ENCODE measurements at regions not wholly inside any gene's neighbourhood (a gene's known extent, or its start where the extent isn't known, plus 50 kb on each side); places are given as distances from the start of the nearest gene placed in this dataset.

- no peak for TF ChIP-seq CTCF (IDR thresholded peaks at IDR 0.05)
These were observed 119.9 kb upstream of the JUN start for GRCh38 chr1:58903514-58904298.

- TF ChIP-seq CTCF (IDR thresholded peaks at IDR 0.05) = no peak
These were observed 120.7 kb upstream of the JUN start for GRCh38 chr1:58904299-58905125.

GRCh38 chr1:58905126-58905490 is 121.3 kb upstream of the JUN start:
- TF ChIP-seq CTCF (IDR thresholded peaks at IDR 0.05) = no peak

GRCh38 chr1:58905628-58906221 is 121.9 kb upstream of the JUN start:
- TF ChIP-seq CTCF (IDR thresholded peaks at IDR 0.05) = no peak

GRCh38 chr1:58907398-58907797 is 123.6 kb upstream of the JUN start:
- TF ChIP-seq CTCF (IDR thresholded peaks at IDR 0.05) = no peak

- TF ChIP-seq CTCF (IDR thresholded peaks at IDR 0.05) = no peak
These were observed 125.0 kb upstream of the JUN start for GRCh38 chr1:58908561-58909560.
